Smooth muscle cell (in vitro differentiated cells): ENCODE measurements at regions not wholly inside any gene's neighbourhood (a gene's known extent, or its start where the extent isn't known, plus 50 kb on each side); places are given as distances from the start of the nearest gene placed in this dataset.

Experiments
- DNase-seq: peaks from one replicate; lab custom pipeline; 2025; ENCODE audit not compliant: unreplicated experiment; lab: John Stamatoyannopoulos, UW
- H2AFZ ChIP-seq: fragments of 200-600 bp; sonication (generic); 2 replicates; pipeline ENCODE4 v1.6.0; 2016; ENCODE audit warnings: antibody characterized with exemption, low read depth, mild to moderate bottlenecking
- H3F3A ChIP-seq: fragments of 200-600 bp; sonication (generic); 2 replicates; pipeline ENCODE4 v1.6.0; 2017; ENCODE audit warnings: antibody characterized with exemption, low read depth
- H3K27ac ChIP-seq: fragments of 200-600 bp; sonication (generic); 2 replicates; pipeline ENCODE4 v1.5.1; 2016; ENCODE audit warnings: low read depth, mild to moderate bottlenecking
- H3K27me3 ChIP-seq: fragments of 200-600 bp; sonication (generic); 2 replicates; pipeline ENCODE4 v1.6.1; 2016; ENCODE audit warnings: low read depth, mild to moderate bottlenecking
- H3K36me3 ChIP-seq: fragments of 200-600 bp; sonication (generic); 2 replicates; pipeline ENCODE4 v1.5.1; 2016; ENCODE audit warnings: low read depth
- H3K4me1 ChIP-seq: fragments of 200-600 bp; sonication (generic); 2 replicates; pipeline ENCODE4 v1.5.1; 2016; ENCODE audit warnings: low read depth
- H3K4me2 ChIP-seq: fragments of 200-600 bp; sonication (generic); 2 replicates; pipeline ENCODE4 v1.6.0; 2016; ENCODE audit warnings: mild to moderate bottlenecking
- H3K4me3 ChIP-seq: fragments of 200-600 bp; sonication (generic); 2 replicates; pipeline ENCODE4 v1.5.1; 2016; ENCODE audit warnings: mild to moderate bottlenecking
- H3K79me2 ChIP-seq: fragments of 200-600 bp; sonication (generic); 2 replicates; pipeline ENCODE4 v1.6.0; 2016; ENCODE audit warnings: low read depth, mild to moderate bottlenecking
- H3K9ac ChIP-seq: fragments of 200-600 bp; sonication (generic); 2 replicates; pipeline ENCODE4 v1.6.0; 2016; ENCODE audit warnings: low read depth
- H3K9me3 ChIP-seq: fragments of 200-600 bp; sonication (generic); replicated peaks from 2 replicates; pipeline ENCODE4 v1.5.1; 2016; ENCODE audit warnings: low read depth
- H4K20me1 ChIP-seq: fragments of 200-600 bp; sonication (generic); 2 replicates; pipeline ENCODE4 v1.6.0; 2016; ENCODE audit warnings: low read depth
- WGBS: methylation state at CpG from one replicate; pipeline ENCODE4 v1.1.7; 2016; ENCODE audit warnings: low lambda C conversion rate; 5-methylcytosine and 5-hydroxymethylcytosine counted together
- TF ChIP-seq, protein P1 (sequence below): fragments of 200-600 bp; sonication (generic); IDR thresholded peaks from 2 replicates; pipeline ENCODE4 v1.5.1; 2017; ENCODE audit warnings: borderline replicate concordance, mild to moderate bottlenecking, antibody characterized with exemption; ENCODE audit not compliant: insufficient read depth, poor library complexity, severe bottlenecking

DNA sequence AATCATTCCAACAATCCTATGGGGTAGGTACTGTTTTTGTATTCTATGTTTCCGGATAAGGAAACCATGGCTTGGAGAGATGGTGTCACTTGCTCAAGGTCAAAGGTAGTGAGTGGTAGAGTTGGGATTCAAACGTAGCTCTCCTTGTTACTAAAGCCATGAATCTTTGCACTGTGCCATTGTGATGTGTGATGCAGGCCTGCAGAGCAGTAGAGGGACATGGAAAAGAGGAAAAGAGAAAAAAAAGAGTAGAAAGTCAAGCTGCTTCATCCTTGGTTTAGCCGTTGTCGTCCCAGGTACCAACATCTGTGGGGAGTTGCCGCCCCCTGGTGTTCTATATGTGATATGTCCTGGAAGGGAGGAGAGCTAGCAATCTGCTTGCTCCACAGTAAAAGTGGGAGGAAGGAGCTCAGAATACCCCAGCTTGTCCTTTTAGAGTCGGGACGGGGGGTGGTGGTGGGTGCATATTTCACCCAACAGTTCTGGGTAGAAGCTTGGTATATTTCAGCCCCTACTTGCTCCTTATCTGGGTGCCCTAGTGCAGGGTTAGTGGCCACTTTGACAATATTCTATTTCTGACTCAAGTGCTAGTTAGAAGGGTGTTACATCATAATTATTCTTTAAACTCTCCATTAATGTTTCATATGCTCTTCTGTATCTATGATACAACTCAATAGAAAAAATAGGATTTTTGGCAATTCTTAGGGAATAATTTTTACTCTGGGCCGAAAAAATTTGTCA, 98.4 kb downstream of the EBNA1BP2 start:
- no peak overlapping the region for H3K27ac ChIP-seq
- DNase-seq, result no peak
- peaks cover 13% of the 10 kb centered on the region for H3K4me1 ChIP-seq
- H3K4me3 ChIP-seq, result no peak overlapping the region
- H2AFZ ChIP-seq, result peak overlapping the region; percentile 33
- H3K9ac ChIP-seq, result no peak overlapping the region
- H3K9me3 ChIP-seq, result no peaks in the 10 kb centered on the region
- peaks cover 9% of the 10 kb centered on the region for H3K79me2 ChIP-seq
- no peaks in the 10 kb centered on the region for H3K27me3 ChIP-seq
- H3F3A ChIP-seq, result peaks cover 16% of the 10 kb centered on the region
- no peaks in the 10 kb centered on the region for H4K20me1 ChIP-seq
- 26% methylated on average over 8 of the region's 8 CpGs for WGBS
- TF ChIP-seq, protein P1, sequence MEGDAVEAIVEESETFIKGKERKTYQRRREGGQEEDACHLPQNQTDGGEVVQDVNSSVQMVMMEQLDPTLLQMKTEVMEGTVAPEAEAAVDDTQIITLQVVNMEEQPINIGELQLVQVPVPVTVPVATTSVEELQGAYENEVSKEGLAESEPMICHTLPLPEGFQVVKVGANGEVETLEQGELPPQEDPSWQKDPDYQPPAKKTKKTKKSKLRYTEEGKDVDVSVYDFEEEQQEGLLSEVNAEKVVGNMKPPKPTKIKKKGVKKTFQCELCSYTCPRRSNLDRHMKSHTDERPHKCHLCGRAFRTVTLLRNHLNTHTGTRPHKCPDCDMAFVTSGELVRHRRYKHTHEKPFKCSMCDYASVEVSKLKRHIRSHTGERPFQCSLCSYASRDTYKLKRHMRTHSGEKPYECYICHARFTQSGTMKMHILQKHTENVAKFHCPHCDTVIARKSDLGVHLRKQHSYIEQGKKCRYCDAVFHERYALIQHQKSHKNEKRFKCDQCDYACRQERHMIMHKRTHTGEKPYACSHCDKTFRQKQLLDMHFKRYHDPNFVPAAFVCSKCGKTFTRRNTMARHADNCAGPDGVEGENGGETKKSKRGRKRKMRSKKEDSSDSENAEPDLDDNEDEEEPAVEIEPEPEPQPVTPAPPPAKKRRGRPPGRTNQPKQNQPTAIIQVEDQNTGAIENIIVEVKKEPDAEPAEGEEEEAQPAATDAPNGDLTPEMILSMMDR, result peak; percentile 86
- H3K36me3 ChIP-seq, result no peaks in the 10 kb centered on the region
- H3K4me2 ChIP-seq, result no peak overlapping the region

DNA sequence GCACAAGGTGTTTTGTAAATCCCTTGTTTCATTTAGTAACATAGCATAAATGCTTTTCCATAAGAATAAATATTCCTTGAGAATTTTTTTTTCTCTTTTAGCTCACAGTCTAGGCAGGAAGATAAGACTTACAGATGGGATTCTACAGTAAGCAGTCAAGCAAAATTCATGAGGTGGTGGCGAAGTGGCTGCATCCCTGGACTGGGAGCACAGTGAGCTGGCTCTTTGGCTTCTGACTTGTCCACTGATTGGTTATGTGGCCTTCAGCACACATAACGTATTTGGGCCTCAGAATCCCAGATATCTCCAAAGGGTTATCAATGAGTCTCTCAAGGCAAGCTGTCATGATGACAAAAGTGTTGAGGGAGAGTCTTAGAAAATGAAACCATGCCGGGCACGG, 99.8 kb downstream of the EBNA1BP2 start:
- peaks cover 9% of the 10 kb centered on the region for H3K79me2 ChIP-seq
- H3F3A ChIP-seq, result peaks cover 17% of the 10 kb centered on the region
- 86% methylated on average over 4 of the region's 4 CpGs for WGBS
- H3K36me3 ChIP-seq, result no peaks in the 10 kb centered on the region
- H3K27me3 ChIP-seq, result no peaks in the 10 kb centered on the region
- no peak overlapping the region for H3K9ac ChIP-seq
- TF ChIP-seq, protein P1, result no peak
- H2AFZ ChIP-seq, result no peak overlapping the region
- H3K4me2 ChIP-seq, result no peak overlapping the region
- H3K4me1 ChIP-seq, result peaks cover 17% of the 10 kb centered on the region
- no peak overlapping the region for H3K4me3 ChIP-seq
- no peak for DNase-seq
- no peak overlapping the region for H3K27ac ChIP-seq
- no peaks in the 10 kb centered on the region for H3K9me3 ChIP-seq
- H4K20me1 ChIP-seq, result no peaks in the 10 kb centered on the region

- H3K27me3 ChIP-seq, result no peaks in the 10 kb centered on the region
- H2AFZ ChIP-seq, result no peak overlapping the region
- 70% methylated on average over 2 of the region's 2 CpGs for WGBS
- H3K9ac ChIP-seq, result no peak overlapping the region
- H3K27ac ChIP-seq, result no peak overlapping the region
- peaks cover 17% of the 10 kb centered on the region for H3K4me1 ChIP-seq
- H3K4me2 ChIP-seq, result no peak overlapping the region
- H3F3A ChIP-seq, result peaks cover 17% of the 10 kb centered on the region
- TF ChIP-seq, protein P1, result no peak
- no peak overlapping the region for H3K4me3 ChIP-seq
- no peaks in the 10 kb centered on the region for H3K9me3 ChIP-seq
- no peak for DNase-seq
- H4K20me1 ChIP-seq, result no peaks in the 10 kb centered on the region
- H3K36me3 ChIP-seq, result no peaks in the 10 kb centered on the region
- peaks cover 9% of the 10 kb centered on the region for H3K79me2 ChIP-seq
Measured at GRCh38 chr1:43071241-43071640, 100.8 kb downstream of the EBNA1BP2 start.
